B cell (primary cell): ENCODE measurements at regions not wholly inside any gene's neighbourhood (a gene's known extent, or its start where the extent isn't known, plus 50 kb on each side); places are given as distances from the start of the nearest gene placed in this dataset.

ENCODE experiments used
- ATAC-seq: fragments of 200-7000 bp; cut with Tn5 transposase; one replicate; pipeline ENCODE4 v1.10.0; 2021; ENCODE audit warnings: low read depth, mild to moderate bottlenecking, moderate number of reproducible peaks, moderate library complexity
- CTCF ChIA-PET: fragments of 350-600 bp; sonication (Branson Sonifier 250); formaldehyde crosslinking; loops from one replicate; lab custom pipeline; 2021; ENCODE audit warnings: antibody characterized with exemption, inconsistent platforms; lab: Charles Lee
- POLR2A ChIA-PET: fragments of 350-600 bp; sonication (Branson Sonifier 250); formaldehyde crosslinking; loops from one replicate; lab custom pipeline; 2021; ENCODE audit warnings: antibody characterized with exemption; lab: Charles Lee
- DNase-seq: peaks from one replicate; pipeline ENCODE4 v3.0.0; 2013
- H2AFZ ChIP-seq: 2 replicates; pipeline ENCODE4 v1.6.1; 2012; ENCODE audit warnings: mild to moderate bottlenecking, low read depth, low read length; ENCODE audit not compliant: insufficient read depth, poor library complexity, severe bottlenecking
- H3K27ac ChIP-seq, 2 donors: 1 replicate in 1 of 2; 2 replicates in 1 of 2; pipeline ENCODE4 v1.5.1; 2012 to 2013; ENCODE audit warnings: low read length in 2 of 2, mild to moderate bottlenecking in 2 of 2, moderate library complexity in 1 of 2
- H3K27me3 ChIP-seq, 4 experiments: fragments of 200-600 bp in 1 of 4; sonication (generic) in 1 of 4; replicated peaks in 1 of 4; 1 replicate in 2 of 4; 2 replicates in 2 of 4; pipeline versions ENCODE4 v1.6.1 to v1.7.0; 2013 to 2016; ENCODE audit warnings: low read length in 3 of 4, mild to moderate bottlenecking in 2 of 4, mixed read lengths in 1 of 4, moderate library complexity in 1 of 4; ENCODE audit not compliant: insufficient read depth in 4 of 4, control insufficient read depth in 3 of 4; ENCODE audit errors: control extremely low read depth in 1 of 4
- H3K36me3 ChIP-seq, 2 experiments: replicated peaks in 1 of 2; 1 replicate in 1 of 2; 2 replicates in 1 of 2; pipeline versions ENCODE4 v1.6.1 to v1.7.1; 2013; ENCODE audit warnings: low read length in 1 of 2; ENCODE audit not compliant: insufficient read depth in 2 of 2, control insufficient read depth in 1 of 2; ENCODE audit errors: control extremely low read depth in 1 of 2, extremely low read depth in 1 of 2
- H3K4me1 ChIP-seq, 2 donors: fragments of 200-600 bp in 1 of 2; sonication (generic) in 1 of 2; 1 replicate in 1 of 2; 2 replicates in 1 of 2; pipeline versions ENCODE4 v1.5.1 to v1.6.1; 2013 to 2017; ENCODE audit warnings: low read length in 2 of 2; ENCODE audit not compliant: control insufficient read depth in 2 of 2, insufficient read depth in 2 of 2
- H3K4me2 ChIP-seq: replicated peaks from 2 replicates; pipeline ENCODE3; 2012; ENCODE audit warnings: mild to moderate bottlenecking, low read depth, low read length; ENCODE audit not compliant: poor library complexity, severe bottlenecking
- H3K4me3 ChIP-seq, 5 experiments: fragments of 200-600 bp in 1 of 5; sonication (generic) in 1 of 5; 1 replicate in 3 of 5; 2 replicates in 2 of 5; pipeline versions ENCODE4 v1.5.1 to v1.7.0; 2011 to 2016; ENCODE audit warnings: low read length in 4 of 5, mild to moderate bottlenecking in 4 of 5, low read depth in 2 of 5, control low read depth in 1 of 5, moderate library complexity in 1 of 5; ENCODE audit not compliant: insufficient read depth in 1 of 5; ENCODE audit errors: control extremely low read depth in 1 of 5, extremely low read depth in 1 of 5
- H3K79me2 ChIP-seq: fragments of 200-600 bp; sonication (generic); one replicate; pipeline ENCODE4 v1.6.0; 2016; ENCODE audit warnings: low read length; ENCODE audit not compliant: control insufficient read depth, insufficient read depth
- H3K9ac ChIP-seq: fragments of 200-600 bp; sonication (generic); 2 replicates; pipeline ENCODE4 v1.6.1; 2017; ENCODE audit warnings: mild to moderate bottlenecking, low read length, moderate library complexity
- H3K9me3 ChIP-seq, 3 donors: one replicate each; pipeline versions ENCODE4 v1.6.1 to v1.7.1; 2013; ENCODE audit warnings: low read length in 2 of 3; ENCODE audit not compliant: control insufficient read depth in 2 of 3, insufficient read depth in 1 of 3; ENCODE audit errors: control extremely low read depth in 1 of 3
- H4K20me1 ChIP-seq: 2 replicates; pipeline ENCODE4 v1.6.0; 2012; ENCODE audit warnings: mild to moderate bottlenecking, low read length; ENCODE audit not compliant: insufficient read depth, control insufficient read depth, poor library complexity, severe bottlenecking
- H3K27ac Mint-ChIP-seq: one replicate; pipeline ENCODE4 v1.8.0; 2021; ENCODE audit warnings: mixed read lengths
- H3K27me3 Mint-ChIP-seq: one replicate; pipeline ENCODE4 v1.8.0; 2021; ENCODE audit warnings: mixed read lengths
- H3K4me1 Mint-ChIP-seq: one replicate; pipeline ENCODE4 v1.8.0; 2021; ENCODE audit warnings: mixed read lengths
- H3K4me3 Mint-ChIP-seq: one replicate; pipeline ENCODE4 v1.8.0; 2021; ENCODE audit warnings: mixed read lengths
- H3K9me3 Mint-ChIP-seq: one replicate; pipeline ENCODE4 v1.8.0; 2022; ENCODE audit warnings: mixed read lengths; ENCODE audit not compliant: insufficient read depth
- CTCF ChIP-seq: fragments of 200-600 bp; IDR thresholded peaks from one replicate; pipeline ENCODE4 v1.8.0; 2022; ENCODE audit warnings: antibody characterized with exemption, mild to moderate bottlenecking
- EZH2 ChIP-seq: IDR thresholded peaks from 2 replicates; pipeline ENCODE4 v1.6.1; 2012; ENCODE audit warnings: borderline replicate concordance, low read depth, mild to moderate bottlenecking, moderate library complexity, low read length; ENCODE audit not compliant: insufficient read depth, poor library complexity, severe bottlenecking
- WGBS: methylation state at CpG from one replicate; pipeline ENCODE4 v1.1.5; 2013; ENCODE audit warnings: missing lambda C conversion rate; ENCODE audit not compliant: insufficient coverage; 5-methylcytosine and 5-hydroxymethylcytosine counted together
- intact Hi-C: fragments of 100-400 bp; cut with micrococcal nuclease; formaldehyde crosslinking; loops from one replicate; pipeline ENCODE4 v1.10.0; 2022

DNA sequence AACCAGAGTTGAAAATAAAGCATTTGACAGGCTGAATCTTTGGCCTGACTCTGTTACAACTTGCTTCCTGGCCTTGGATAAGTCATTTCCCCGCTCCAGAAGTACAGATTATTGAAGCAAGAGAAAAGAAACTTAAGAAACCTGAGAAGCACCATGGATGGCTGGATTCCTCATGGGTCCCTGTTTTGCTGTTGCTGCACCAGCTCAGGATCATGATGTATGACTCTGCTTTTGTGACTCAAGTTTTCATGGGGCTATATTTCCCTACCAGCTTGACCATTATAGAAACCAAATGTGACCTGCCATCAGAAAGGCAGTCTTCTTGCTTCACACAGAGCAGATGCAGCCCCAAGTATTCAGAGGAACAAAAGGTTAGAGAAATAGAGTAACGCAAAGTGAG lies 921.8 kb downstream of the BCL11B start:
- Histone ChIP-seq H3K4me3 (no peak overlapping the region), H3K4me1 (no peaks in the 10 kb centered on the region), H3K27ac (no peak overlapping the region), H2AFZ (no peak overlapping the region), H3K9me3 (peaks cover 0 to 12% (median 0%) of the 10 kb centered on the region in 3 donors), H3K27me3 (no peaks in the 10 kb centered on the region), H3K36me3 (no peaks in the 10 kb centered on the region), H3K4me2 (no peak overlapping the region), H4K20me1 (no peaks in the 10 kb centered on the region), H3K9ac (no peak overlapping the region), H3K79me2 (no peaks in the 10 kb centered on the region)
- WGBS, result 71% methylated on average over 2 of the region's 2 CpGs
- no peak overlapping the region for H3K27ac Mint-ChIP-seq
- no peak overlapping the region for H3K4me3 Mint-ChIP-seq
- ChIA-PET POLR2A (no interaction called here), CTCF (no interaction called here)
- TF ChIP-seq CTCF, result no peak
- no peak for TF ChIP-seq EZH2
- no peaks in the 10 kb centered on the region for H3K27me3 Mint-ChIP-seq
- no peaks in the 10 kb centered on the region for H3K4me1 Mint-ChIP-seq
- no peak for ATAC-seq
- peaks cover 6% of the 10 kb centered on the region for H3K9me3 Mint-ChIP-seq
- intact Hi-C loops, result no loop called here
- no peak for DNase-seq

DNA sequence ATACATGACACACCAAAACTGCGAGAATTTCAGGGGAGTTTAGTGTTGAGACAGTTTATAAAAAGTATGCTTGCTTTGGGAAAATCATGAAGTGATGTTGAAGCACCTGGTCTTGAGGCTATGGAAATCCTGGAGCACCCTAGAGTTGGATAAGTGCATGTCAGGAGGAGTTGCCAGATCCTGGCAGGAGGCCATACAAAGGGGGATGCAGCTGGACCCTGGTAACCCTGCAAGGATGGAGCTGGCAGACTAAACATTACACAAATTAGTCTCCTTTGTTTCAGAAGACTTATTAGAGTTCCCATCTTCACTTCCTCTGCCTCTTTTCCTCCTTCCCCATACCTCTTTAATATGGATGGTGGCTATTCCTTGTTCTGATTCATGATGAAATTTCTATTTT lies 907.0 kb downstream of the BCL11B start:
- H3K79me2 ChIP-seq, result no peaks in the 10 kb centered on the region
- ATAC-seq (no peak), DNase-seq (no peak)
- Mint-ChIP-seq H3K4me3 (no peak overlapping the region), H3K9me3 (peaks cover 2% of the 10 kb centered on the region), H3K27me3 (no peaks in the 10 kb centered on the region), H3K27ac (no peak overlapping the region), H3K4me1 (no peaks in the 10 kb centered on the region)
- TF ChIP-seq EZH2 (no peak), CTCF (no peak)
- intact Hi-C loops, result no loop called here
- H3K4me2 ChIP-seq, result no peak overlapping the region
- no peak overlapping the region for H2AFZ ChIP-seq
- WGBS, result 57% methylated on average over 1 of the region's 1 CpG
- H3K4me3 ChIP-seq, result no peak overlapping the region
- H3K9ac ChIP-seq, result no peak overlapping the region
- no peaks in the 10 kb centered on the region for H3K27me3 ChIP-seq
- H3K9me3 ChIP-seq, result peaks cover 0 to 14% (median 0%) of the 10 kb centered on the region in 3 donors
- POLR2A ChIA-PET, result no interaction called here
- H4K20me1 ChIP-seq, result no peaks in the 10 kb centered on the region
- CTCF ChIA-PET, result no interaction called here
- no peaks in the 10 kb centered on the region for H3K36me3 ChIP-seq
- H3K4me1 ChIP-seq, result no peaks in the 10 kb centered on the region
- H3K27ac ChIP-seq, result no peak overlapping the region
